NCI-H146 (cell line): ENCODE measurements at regions not wholly inside any gene's neighbourhood (a gene's known extent, or its start where the extent isn't known, plus 50 kb on each side); places are given as distances from the start of the nearest gene placed in this dataset.
"Not testable (repeated sequence)": the region's sequence is repeated elsewhere in the genome, so short reads cannot be mapped to it uniquely, and the experiment has no call there.

ENCODE experiments used
- DNase-seq: peaks from one replicate; lab custom pipeline; 2025; lab: John Stamatoyannopoulos, UW

- no peak for DNase-seq
These were observed 182.9 kb upstream of the ID2 start for GRCh38 chr2:8498994-8499393.

DNA sequence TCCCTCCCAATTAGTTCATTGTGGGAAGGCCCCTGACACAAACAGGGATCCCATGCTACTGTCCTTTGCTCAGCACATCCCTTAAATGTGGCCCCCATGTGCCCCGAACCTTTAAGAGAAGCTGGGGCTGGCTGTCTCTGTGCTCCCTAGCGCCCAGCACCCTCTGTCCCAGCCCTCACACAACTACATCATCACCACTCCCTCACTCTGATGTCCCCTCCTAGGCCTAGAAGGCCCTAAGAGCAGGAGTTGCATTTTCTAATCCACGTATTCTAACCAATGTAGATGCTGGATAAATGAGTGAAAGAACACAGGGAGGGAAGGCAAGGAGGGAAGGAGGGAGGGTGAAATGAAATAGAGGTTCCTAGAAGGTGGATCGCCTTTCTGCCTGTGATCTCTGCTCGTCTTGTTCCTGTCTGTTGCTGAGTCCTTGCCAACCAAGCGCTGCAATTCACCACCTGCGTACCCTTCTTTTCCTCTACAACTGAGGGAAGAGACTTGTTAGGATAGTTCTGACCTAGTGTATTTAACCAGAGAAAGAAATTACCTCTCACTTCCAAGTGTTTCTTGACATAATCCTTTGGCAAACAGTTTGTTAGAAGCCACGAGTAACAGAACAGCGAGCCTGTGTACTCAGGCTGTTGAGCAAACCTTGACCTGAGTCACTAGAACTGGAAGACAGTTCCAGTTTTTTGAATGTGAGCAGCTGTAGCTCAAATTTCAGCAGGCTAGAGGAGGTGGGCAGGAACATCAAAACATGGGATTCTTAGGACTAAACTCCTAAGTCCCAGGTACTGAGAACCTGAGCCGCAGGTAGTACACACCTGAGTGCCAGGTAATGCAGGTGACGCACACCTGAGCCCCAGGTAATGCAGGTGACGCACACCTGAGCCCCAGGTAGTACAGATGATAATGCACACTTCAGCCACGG lies 181.5 kb upstream of the ID2 start:
- peak; percentile 54 for DNase-seq

GRCh38 chr2:8501061-8501720 lies 180.7 kb upstream of the ID2 start:
- DNase-seq = no peak

DNA sequence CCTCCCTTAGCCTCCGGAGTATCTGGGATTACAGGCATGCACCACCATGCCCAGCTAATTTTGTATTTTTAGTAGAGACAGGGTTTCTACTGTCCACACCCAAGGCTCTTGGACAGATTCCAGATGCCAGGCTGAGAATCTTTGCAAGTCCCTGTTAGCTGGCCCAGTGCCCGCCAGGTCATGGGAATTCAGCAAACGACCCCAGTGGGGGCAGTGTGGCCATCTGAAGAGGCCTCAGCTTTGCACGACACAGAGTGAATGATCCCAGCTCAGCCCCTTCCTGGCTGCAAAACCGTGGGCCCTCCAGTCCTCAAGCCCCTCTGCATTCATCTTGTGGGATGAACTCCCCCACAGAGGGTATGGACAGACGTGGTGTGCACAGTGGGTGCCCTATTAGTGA lies 179.5 kb upstream of the ID2 start:
- peak; percentile 78 for DNase-seq

- no peak for DNase-seq
These were observed 176.4 kb upstream of the ID2 start for GRCh38 chr2:8505311-8505920.

- no peak for DNase-seq
These were observed 175.1 kb upstream of the ID2 start for GRCh38 chr2:8506746-8507145.

DNA sequence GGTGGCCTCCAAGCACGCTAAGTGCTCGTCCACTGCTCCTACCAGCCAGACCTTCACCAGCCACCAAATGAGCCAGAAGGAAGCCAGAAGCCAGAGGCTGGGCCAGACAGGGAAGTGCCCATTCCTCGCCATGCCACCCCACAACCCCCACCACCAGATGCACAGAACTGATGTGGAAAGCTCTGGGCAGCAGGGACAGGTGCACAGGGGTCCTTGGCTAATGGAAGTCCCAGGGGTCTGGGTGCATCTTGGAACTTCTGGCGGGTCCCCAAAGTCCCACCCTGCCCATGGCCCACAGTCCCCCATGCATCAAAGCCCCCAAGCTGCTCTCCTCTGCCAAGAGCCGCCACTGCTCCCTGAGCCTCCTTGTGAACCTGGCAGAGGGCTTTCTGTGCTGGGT lies 173.1 kb upstream of the ID2 start:
- no peak for DNase-seq

- DNase-seq = no peak
These were observed 172.2 kb upstream of the ID2 start for GRCh38 chr2:8509621-8510020.

GRCh38 chr2:8510055-8510454 lies 171.8 kb upstream of the ID2 start:
- not testable (repeated sequence) for DNase-seq

- DNase-seq = no peak
These were observed 171.3 kb upstream of the ID2 start for GRCh38 chr2:8510519-8510918.

DNA sequence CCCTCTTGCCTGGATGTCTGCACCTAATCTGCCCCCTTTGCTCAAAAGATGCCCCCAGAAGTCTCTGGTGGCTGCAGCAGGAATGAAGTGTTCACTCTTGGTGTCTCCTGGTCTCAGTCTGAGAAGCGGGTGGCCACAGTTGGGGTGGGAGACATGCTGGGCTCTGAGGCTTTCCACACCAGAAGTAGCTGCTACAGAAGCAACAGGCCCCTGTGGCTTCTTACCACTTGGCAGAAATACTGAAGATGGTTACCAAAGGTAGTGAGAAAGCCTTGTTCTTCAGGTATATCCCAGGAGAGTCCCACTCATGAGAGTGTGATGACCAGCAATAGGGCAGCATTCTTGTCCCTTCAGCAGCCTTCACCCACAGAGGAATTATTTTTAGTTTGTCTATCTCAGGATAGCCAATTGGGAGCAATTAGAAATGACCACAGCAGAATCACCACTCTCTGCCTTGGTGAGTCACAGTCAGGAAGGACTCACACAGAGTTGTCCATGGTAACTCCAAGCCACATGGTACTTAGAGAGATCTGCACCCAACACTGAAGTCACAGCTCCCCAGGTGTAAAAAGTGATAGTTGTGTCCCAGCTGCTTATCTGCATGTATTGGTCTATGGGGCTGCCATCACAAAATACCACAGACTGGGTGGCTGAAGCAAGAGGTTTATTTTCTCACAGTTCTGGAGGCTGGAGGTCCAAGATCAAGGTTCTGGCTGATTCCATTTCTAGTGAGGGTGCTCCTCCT lies 169.8 kb upstream of the ID2 start:
- DNase-seq = peak; percentile 34

- no peak for DNase-seq
These were observed 168.1 kb upstream of the ID2 start for GRCh38 chr2:8513601-8514273.

DNA sequence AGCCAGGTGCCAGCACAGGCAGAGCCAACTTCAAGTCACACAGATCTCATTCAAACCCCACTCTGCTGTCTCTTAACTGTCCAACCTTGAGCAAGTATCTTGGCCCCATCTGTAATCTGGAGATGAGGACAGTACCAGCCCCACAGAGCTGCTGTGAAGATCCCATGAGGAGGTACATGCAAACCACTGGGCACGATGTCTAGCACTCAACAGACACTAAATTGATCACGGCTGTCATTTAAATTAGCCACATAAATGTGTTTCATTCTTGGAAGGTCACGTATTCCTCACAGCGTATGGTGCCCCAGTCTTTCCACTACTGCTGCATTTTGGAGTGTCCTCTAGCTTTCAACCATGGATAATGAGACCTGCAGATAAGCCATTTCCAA lies 167.6 kb upstream of the ID2 start:
- no peak for DNase-seq

DNA sequence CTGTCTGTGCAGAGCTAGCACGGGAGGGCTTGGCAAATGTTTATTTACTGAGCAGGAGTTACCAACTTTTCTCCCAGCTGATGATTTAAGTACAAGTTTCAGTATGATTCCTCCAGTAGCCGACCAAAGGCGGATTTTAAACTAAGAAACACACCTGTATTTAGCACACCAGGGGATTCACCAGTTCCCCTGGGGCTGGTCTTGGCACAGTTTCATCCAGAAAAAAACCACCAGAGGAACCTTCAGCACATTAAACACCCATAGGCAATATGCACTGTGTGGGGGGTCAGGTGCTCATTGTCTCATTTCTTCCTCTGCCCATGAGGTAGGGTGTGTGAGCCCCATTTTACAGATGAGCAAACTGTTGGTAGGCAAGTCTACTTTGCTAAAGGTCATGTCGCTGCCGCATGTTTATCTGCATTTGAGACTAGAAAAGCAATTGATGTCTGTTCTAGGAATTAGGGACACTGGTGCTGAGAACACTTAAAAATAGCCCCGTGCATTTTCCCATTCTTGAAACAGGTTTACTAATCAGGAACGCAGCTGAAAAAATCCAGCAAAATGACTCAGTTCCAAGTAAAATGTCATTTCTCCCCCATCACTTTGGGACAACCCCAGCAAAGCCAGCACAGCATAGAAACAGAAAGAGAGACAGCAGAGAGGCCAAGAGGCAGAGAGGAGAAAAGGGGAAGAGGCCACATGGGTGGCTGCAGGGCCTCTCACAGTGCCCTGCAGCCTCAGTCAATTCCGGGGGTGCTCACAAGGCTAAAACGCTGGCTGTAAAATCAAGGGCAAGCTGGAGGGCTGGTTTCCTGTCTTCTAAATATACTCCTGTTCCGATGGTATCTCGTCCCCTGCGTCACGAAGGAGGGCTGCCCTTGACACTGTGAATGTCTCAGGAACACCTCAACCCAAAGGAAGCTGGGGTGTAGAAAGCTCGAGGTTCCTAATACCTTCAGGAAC lies 166.8 kb upstream of the ID2 start:
- DNase-seq = peak; percentile 56

DNA sequence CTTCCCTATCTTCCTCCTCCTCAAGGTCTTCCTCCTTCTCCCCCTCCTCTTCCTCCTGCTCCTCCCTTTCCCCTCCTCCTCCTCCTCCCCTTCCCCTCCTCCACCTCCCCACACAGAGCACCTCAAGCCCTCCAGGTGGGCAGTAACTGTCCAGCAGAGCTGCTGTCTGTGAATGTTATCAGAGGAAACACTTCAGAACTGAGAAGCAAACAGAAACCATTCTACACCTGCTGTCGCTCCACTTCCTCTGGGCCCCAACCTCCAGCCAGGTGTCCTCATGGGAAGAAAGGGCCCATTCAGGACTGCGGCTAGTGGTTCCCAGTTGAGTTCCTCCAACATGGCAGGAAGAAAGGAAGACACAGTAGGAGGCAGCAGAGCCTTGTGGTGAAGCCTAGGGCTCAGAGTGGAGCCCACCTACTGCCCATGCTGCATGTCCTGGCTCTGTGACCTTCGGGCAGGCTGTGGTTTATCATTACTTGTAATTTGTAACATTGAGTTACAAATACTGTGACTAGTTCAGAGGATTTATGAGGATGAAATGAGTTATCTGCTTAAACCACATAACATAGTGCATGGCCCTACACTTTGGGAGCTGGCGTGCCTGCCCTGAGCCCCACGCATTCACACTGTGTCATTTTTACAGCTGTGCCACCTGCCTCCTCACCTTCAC lies 165.9 kb upstream of the ID2 start:
- DNase-seq = peak; percentile 99

GRCh38 chr2:8517850-8518498 lies 163.9 kb upstream of the ID2 start:
- no peak for DNase-seq

DNA sequence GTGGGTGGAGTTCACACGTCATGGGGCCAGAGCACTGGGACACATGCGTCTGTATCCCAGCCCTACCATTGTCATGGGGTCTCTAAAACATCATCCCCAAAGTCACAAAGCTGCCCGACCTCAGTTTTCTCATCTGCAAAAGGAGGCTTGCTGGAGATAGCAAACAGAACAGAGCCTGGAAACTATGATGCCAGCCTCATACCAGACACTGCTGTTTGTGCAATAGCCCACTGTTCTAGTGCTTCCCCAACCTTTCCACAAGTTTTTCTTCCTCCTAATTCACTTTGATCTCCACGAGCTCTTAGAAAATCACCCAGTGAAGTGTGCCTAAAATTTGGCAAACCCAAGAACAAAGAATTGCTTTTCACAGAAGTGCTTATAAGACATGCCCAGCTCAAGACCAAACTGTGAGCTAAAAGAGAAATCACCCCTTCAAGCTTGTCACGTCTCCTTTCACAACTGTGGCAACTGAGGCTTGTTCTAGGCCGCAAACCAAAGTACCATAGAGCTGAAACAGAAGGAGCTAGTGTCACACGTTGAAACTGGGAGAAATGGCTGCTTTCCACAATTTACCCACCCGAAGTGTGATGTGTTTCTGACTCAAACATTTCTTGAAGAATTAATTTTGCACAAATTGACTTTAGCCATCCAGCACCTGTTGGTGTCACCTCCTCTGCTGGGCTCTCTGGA lies 162.7 kb upstream of the ID2 start:
- no peak for DNase-seq

DNA sequence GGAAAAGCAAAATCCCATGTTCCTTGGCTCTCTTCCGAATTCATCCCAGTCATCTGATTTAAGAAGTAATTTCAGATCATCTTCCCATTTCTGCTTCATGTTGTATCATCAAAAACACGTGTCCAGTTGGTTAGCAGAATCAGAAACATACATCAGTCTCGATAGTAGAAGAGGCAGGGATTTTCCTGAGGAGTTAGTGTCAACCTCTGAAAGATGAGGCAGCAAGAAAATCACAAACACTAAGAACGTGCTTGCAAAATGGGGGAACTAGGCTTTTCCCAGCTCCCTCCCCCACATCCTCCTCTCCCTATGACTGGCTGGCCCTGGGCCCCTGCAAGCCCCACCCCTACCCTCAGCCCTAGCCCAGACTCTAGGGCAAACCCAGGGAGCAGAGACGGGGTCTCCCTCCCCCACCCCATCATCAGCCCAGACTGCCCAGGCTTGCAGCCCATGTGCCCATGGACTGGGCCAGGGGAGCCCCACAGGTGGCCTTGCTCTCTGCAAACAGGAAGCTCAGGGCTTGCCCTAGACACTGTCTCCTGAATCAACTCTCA lies 161.0 kb upstream of the ID2 start:
- peak; percentile 39 for DNase-seq

DNA sequence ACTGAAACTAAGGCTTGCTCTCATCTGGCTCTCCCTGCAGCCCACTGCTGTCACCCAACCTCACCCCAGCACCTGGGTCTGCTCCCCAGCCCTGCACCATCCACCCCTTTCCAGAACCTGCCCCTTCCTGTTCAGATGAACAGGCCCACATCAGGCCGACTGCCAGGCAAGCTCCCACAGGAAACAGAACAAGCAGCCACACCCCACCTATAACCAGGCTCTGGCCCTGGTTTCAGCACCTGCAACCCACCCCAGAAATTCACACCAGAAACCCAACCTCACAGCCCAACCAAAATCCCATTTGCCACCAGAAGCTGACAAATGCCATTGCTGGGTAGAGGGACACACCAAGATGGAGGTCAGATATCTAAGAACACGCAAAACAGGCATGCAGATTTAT lies 159.2 kb upstream of the ID2 start:
- DNase-seq = no peak
